ENCODE measurements at regions not wholly inside any gene's neighbourhood (a gene's known extent, or its start where the extent isn't known, plus 50 kb on each side); places are given as distances from the start of the nearest gene placed in this dataset.

DNA sequence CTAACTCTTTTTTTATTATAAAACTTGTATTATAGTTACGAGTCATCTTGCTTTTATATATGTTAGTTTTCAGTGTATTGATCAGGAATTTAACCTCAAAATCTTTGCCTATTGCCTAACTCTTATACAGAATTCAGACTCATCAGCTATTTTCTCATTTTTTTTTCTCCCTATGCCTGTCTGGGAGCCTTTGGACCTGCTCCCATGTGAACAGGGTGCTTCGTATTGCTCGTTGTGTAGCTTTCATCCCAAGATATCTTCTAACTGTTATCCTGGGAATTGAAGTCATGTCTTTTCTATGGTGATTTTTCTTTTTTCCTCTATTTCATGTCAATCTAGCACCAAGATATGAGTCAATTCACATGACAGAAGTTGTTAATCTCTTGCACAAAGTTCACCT is 814.0 kb downstream of the SLC4A3 start:
- Histone ChIP-seq H2AFZ (ENCODE audit: low read length) (no peak overlapping the region), H3K9ac (ENCODE audit: insufficient read depth, low read depth, low read length) (no peak overlapping the region), H3K36me3 (replicated peaks in 1 of 2; ENCODE audit: control insufficient read depth in 1 of 2, insufficient read depth in 2 of 2, low read length in 2 of 2) (no peaks in the 10 kb centered on the region), H3K79me2 (ENCODE audit: insufficient read depth, low read length) (no peaks in the 10 kb centered on the region), H3K9me3 (ENCODE audit: low read length) (no peaks in the 10 kb centered on the region; the same call in none of the 2 replicates), H3K4me3 (replicated peaks in 1 of 3; ENCODE audit: insufficient read depth in 1 of 3, low read depth in 2 of 3, low read length in 3 of 3) (no peak overlapping the region), H3K4me1 (ENCODE audit: insufficient read depth, low read length) (no peaks in the 10 kb centered on the region), H3K27ac (ENCODE audit: extremely low read length, insufficient read depth, low read length) (no peak overlapping the region), H4K20me1 (ENCODE audit: insufficient read depth, low read length) (no peaks in the 10 kb centered on the region), H3K27me3 (ENCODE audit: control insufficient read depth in 1 of 2, insufficient read depth in 2 of 2, low read length in 2 of 2) (no peaks in the 10 kb centered on the region), H3K4me2 (ENCODE audit: low read depth, low read length) (no peak overlapping the region)
- TF ChIP-seq TCF12 (IDR thresholded peaks at IDR 0.05) (no peak), TCF12 (CRISPR knock-in tag; IDR thresholded peaks at IDR 0.05) (no peak), ISX (CRISPR knock-in tag; conservative IDR thresholded peaks at IDR 0.05) (no peak), ZFP1 (CRISPR knock-in tag; IDR thresholded peaks at IDR 0.05) (no peak), ZNF670 (CRISPR knock-in tag; IDR thresholded peaks at IDR 0.05; ENCODE audit: borderline replicate concordance) (no peak), RNF2 (conservative IDR thresholded peaks at IDR 0.05; ENCODE audit: low read depth) (no peak), ZNF331 (CRISPR knock-in tag; IDR thresholded peaks at IDR 0.05) (no peak)
- TF ChIP-seq, protein P1, sequence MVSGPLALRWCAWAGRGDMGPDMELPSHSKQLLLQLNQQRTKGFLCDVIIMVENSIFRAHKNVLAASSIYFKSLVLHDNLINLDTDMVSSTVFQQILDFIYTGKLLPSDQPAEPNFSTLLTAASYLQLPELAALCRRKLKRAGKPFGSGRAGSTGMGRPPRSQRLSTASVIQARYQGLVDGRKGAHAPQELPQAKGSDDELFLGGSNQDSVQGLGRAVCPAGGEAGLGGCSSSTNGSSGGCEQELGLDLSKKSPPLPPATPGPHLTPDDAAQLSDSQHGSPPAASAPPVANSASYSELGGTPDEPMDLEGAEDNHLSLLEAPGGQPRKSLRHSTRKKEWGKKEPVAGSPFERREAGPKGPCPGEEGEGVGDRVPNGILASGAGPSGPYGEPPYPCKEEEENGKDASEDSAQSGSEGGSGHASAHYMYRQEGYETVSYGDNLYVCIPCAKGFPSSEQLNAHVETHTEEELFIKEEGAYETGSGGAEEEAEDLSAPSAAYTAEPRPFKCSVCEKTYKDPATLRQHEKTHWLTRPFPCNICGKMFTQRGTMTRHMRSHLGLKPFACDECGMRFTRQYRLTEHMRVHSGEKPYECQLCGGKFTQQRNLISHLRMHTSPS (CRISPR knock-in tag; IDR thresholded peaks at IDR 0.05; ENCODE audit: low read depth): no peak
- TF ChIP-seq, protein P2, sequence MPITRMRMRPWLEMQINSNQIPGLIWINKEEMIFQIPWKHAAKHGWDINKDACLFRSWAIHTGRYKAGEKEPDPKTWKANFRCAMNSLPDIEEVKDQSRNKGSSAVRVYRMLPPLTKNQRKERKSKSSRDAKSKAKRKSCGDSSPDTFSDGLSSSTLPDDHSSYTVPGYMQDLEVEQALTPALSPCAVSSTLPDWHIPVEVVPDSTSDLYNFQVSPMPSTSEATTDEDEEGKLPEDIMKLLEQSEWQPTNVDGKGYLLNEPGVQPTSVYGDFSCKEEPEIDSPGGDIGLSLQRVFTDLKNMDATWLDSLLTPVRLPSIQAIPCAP (CRISPR knock-in tag; IDR thresholded peaks at IDR 0.05; ENCODE audit: low read depth): no peak
- TF ChIP-seq, protein P3, sequence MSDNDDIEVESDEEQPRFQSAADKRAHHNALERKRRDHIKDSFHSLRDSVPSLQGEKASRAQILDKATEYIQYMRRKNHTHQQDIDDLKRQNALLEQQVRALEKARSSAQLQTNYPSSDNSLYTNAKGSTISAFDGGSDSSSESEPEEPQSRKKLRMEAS (IDR thresholded peaks at IDR 0.05): no peak
- no peak for FAIRE-seq
- POLR2A ChIA-PET: no interaction called here
- DNase-seq (ENCODE audit: low spot score): no peak
- BruUV-seq (replicated peaks): no TSS peak
- CTCF ChIA-PET (ENCODE audit: low intra/inter-chr PET ratio, low total read pairs): no interaction called here
- ATAC-seq: no peak
- WGBS (ENCODE audit: low lambda C conversion rate): 12% methylated on average over 3 of the region's 3 CpGs
- intact Hi-C loops (cut with micrococcal nuclease; ENCODE audit: unreplicated experiment): no loop called here
- in situ Hi-C loops (cut with HindIII; ENCODE audit: extremely low pct_ligation_motif_present, low pct_unique_long_range_greater_than_20kb): no loop called here
